ENCODE measurements at regions not wholly inside any gene's neighbourhood (a gene's known extent, or its start where the extent isn't known, plus 50 kb on each side); places are given as distances from the start of the nearest gene placed in this dataset.
"Not testable (repeated sequence)": the region's sequence is repeated elsewhere in the genome, so short reads cannot be mapped to it uniquely, and the experiment has no call there.

DNA sequence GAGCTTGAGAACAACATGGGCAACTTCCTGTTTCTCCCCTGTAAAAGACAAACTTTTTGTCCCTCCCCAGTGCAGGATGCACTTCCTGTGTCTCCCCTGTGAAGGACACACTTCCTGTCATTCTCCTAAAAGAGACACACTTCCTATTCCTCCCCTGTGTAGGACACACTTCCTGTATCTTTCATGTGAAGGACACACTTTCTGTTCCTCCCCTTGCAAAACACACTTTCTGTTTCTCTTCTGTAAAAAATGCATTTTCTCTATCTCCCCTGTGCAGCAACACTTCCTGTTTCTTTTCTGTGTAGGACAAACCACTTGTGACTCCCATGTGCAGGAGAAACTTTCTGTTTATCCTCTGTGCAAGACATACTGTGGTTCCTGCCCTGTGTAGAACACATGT lies 488.6 kb upstream of the USP9Y start:
- H3K27ac ChIP-seq = no peak overlapping the region
- TF ChIP-seq, protein P1, sequence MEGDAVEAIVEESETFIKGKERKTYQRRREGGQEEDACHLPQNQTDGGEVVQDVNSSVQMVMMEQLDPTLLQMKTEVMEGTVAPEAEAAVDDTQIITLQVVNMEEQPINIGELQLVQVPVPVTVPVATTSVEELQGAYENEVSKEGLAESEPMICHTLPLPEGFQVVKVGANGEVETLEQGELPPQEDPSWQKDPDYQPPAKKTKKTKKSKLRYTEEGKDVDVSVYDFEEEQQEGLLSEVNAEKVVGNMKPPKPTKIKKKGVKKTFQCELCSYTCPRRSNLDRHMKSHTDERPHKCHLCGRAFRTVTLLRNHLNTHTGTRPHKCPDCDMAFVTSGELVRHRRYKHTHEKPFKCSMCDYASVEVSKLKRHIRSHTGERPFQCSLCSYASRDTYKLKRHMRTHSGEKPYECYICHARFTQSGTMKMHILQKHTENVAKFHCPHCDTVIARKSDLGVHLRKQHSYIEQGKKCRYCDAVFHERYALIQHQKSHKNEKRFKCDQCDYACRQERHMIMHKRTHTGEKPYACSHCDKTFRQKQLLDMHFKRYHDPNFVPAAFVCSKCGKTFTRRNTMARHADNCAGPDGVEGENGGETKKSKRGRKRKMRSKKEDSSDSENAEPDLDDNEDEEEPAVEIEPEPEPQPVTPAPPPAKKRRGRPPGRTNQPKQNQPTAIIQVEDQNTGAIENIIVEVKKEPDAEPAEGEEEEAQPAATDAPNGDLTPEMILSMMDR (conservative IDR thresholded peaks at IDR 0.05) = no peak

GRCh38 chrY:12215564-12216022 lies 485.4 kb upstream of the USP9Y start:
- TF ChIP-seq, protein P1 (conservative IDR thresholded peaks at IDR 0.05) = no peak
- H3K27ac ChIP-seq = no peak overlapping the region

- TF ChIP-seq, protein P1 (conservative IDR thresholded peaks at IDR 0.05) = no peak
These were observed 470.1 kb upstream of the USP9Y start for GRCh38 chrY:12230921-12231320.

GRCh38 chrY:12236399-12236798 lies 464.6 kb upstream of the USP9Y start:
- TF ChIP-seq, protein P1 (conservative IDR thresholded peaks at IDR 0.05) = no peak
- H3K27ac ChIP-seq = no peak overlapping the region

More at GRCh38 chrY:12230921-12231320, 470.1 kb upstream of the USP9Y start:
- H3K27ac ChIP-seq = no peak overlapping the region

DNA sequence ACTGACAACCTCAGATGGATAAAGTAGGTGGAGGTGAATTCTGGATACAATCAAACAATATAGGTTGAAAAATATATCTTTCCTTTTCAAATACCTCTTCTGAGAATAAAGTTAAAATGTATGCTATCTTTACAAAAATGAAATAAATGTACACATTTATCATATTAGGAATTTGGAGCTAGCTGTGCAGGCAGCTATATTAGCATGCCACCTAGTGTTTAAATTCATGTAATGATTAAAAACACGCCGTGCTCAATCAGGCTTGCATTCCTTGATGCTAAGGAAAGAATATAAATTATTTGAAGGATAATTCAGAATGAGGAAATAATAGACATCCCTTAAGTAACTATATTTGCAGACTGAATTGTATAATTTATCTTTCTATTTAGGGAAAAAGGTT lies 460.7 kb upstream of the USP9Y start:
- TF ChIP-seq, protein P1 (conservative IDR thresholded peaks at IDR 0.05) = peak; percentile 69
- not testable (repeated sequence) for H3K27ac ChIP-seq

GRCh38 chrY:12244146-12244545 lies 456.9 kb upstream of the USP9Y start:
- TF ChIP-seq, protein P1 (conservative IDR thresholded peaks at IDR 0.05) = no peak
- no peak overlapping the region for H3K27ac ChIP-seq

- no peak overlapping the region for H3K27ac ChIP-seq
- TF ChIP-seq, protein P1 (conservative IDR thresholded peaks at IDR 0.05) = no peak
These were observed 447.3 kb upstream of the USP9Y start for GRCh38 chrY:12253756-12254155.
